ENCODE measurements at regions not wholly inside any gene's neighbourhood (a gene's known extent, or its start where the extent isn't known, plus 50 kb on each side); places are given as distances from the start of the nearest gene placed in this dataset.

- no peaks in the 10 kb centered on the region for H3K27me3 ChIP-seq (ENCODE audit: control insufficient read depth in 2 of 2, insufficient read depth in 2 of 2, low read length in 2 of 2)
- CTCF ChIA-PET (ENCODE audit: low intra/inter-chr PET ratio): no interaction called here
- POLR2A ChIA-PET: no interaction called here
- in situ Hi-C loops (cut with MboI): no loop called here
- 0% methylated on average over 2 of the region's 2 CpGs for WGBS (ENCODE audit: insufficient coverage, low coverage, missing lambda C conversion rate)
- ATAC-seq (no peak), DNase-seq (ENCODE audit: extremely low read depth in 1 of 4, low spot score in 3 of 4) (no peak), FAIRE-seq (no peak)
- H3K4me2 ChIP-seq (ENCODE audit: insufficient read depth, low read length): no peak overlapping the region
- no peak overlapping the region for H3K4me3 ChIP-seq
- no peak overlapping the region for H3K9ac ChIP-seq (ENCODE audit: insufficient read depth in 1 of 2, low read depth in 2 of 2, low read length in 2 of 2)
- intact Hi-C loops (cut with micrococcal nuclease): no loop called here
- no peaks in the 10 kb centered on the region for H3K9me1 ChIP-seq (ENCODE audit: control insufficient read depth, insufficient read depth, low read length)
- no peaks in the 10 kb centered on the region for H3K9me3 ChIP-seq (replicated peaks; ENCODE audit: control insufficient read depth, insufficient read depth, low read depth, low read length)
- BruUV-seq (replicated peaks): no TSS peak
- H3K79me2 ChIP-seq (ENCODE audit: control insufficient read depth, insufficient read depth, low read length): no peaks in the 10 kb centered on the region
- TF ChIP-seq ZBTB43 (CRISPR knock-in tag; IDR thresholded peaks at IDR 0.05) (no peak), BCL6 (CRISPR knock-in tag; IDR thresholded peaks at IDR 0.05) (no peak), NUFIP1 (IDR thresholded peaks at IDR 0.05; ENCODE audit: partially characterized antibody) (no peak), NCOA1 (IDR thresholded peaks at IDR 0.05; ENCODE audit: low read depth) (no peak), TRIM28 (IDR thresholded peaks at IDR 0.05) (no peak), ZNF324 (CRISPR knock-in tag; IDR thresholded peaks at IDR 0.05) (no peak), CTCF (IDR thresholded peaks at IDR 0.05 in 2 of 3, conservative IDR thresholded peaks at IDR 0.05 in 1 of 3; ENCODE audit: insufficient read depth in 2 of 3, low read depth in 1 of 3, low read length in 3 of 3) (no peak), ZBTB9 (CRISPR knock-in tag; IDR thresholded peaks at IDR 0.05) (no peak), MCM2 (IDR thresholded peaks at IDR 0.05; ENCODE audit: low read depth) (no peak), ARID1B (IDR thresholded peaks at IDR 0.05) (no peak), CREBBP (IDR thresholded peaks at IDR 0.05; ENCODE audit: low read depth, low read length) (no peak), SAFB2 (IDR thresholded peaks at IDR 0.05; ENCODE audit: borderline replicate concordance, low read depth, low read length, severe bottlenecking) (no peak), ZNF644 (tag; IDR thresholded peaks at IDR 0.05; ENCODE audit: low read depth) (no peak), TBP (optimal IDR thresholded peaks at IDR 0.05; ENCODE audit: low read depth, low read length) (no peak), ZFPM2 (CRISPR knock-in tag; IDR thresholded peaks at IDR 0.05) (no peak), ZNF398 (CRISPR knock-in tag; IDR thresholded peaks at IDR 0.05) (no peak), ZNF766 (CRISPR knock-in tag; conservative IDR thresholded peaks at IDR 0.05) (no peak), XRCC5 (IDR thresholded peaks at IDR 0.05; ENCODE audit: low read depth, low read length) (no peak), CBX1 (IDR thresholded peaks at IDR 0.05; ENCODE audit: low read depth) (no peak)
- H2AFZ ChIP-seq (ENCODE audit: low read depth, low read length): no peak overlapping the region
- no peaks in the 10 kb centered on the region for H3K36me3 ChIP-seq (ENCODE audit: control insufficient read depth, insufficient read depth, low read length)
- H3K4me1 ChIP-seq (replicated peaks in 1 of 2; ENCODE audit: control insufficient read depth in 2 of 2, insufficient read depth in 2 of 2, low read length in 2 of 2): no peaks in the 10 kb centered on the region
- H4K20me1 ChIP-seq (replicated peaks; ENCODE audit: control insufficient read depth, insufficient read depth, low read length): no peaks in the 10 kb centered on the region
- H3K27ac ChIP-seq (ENCODE audit: extremely low read depth, low read depth, low read length): no peak overlapping the region
Measured at GRCh38 chr15:94125156-94125555, 106.2 kb upstream of the MCTP2 start.

Measured in K562 (cell line).